Fibroblast of lung (primary cell): ENCODE measurements at regions not wholly inside any gene's neighbourhood (a gene's known extent, or its start where the extent isn't known, plus 50 kb on each side); places are given as distances from the start of the nearest gene placed in this dataset.

Experiments used
- DNase-seq, 2 donors: peaks; one replicate each; pipeline versions ENCODE4 v3.0.0 to v3.0.0-alpha.2; 2010; ENCODE audit warnings: low read depth in 2 of 2
- H2AFZ ChIP-seq: 2 replicates; pipeline ENCODE4 v1.5.1; 2012; ENCODE audit warnings: low read length, control low read depth, inconsistent platforms
- H3K27ac ChIP-seq: 2 replicates; pipeline ENCODE4 v1.5.1; 2011; ENCODE audit warnings: low read length, control low read depth; ENCODE audit not compliant: insufficient read depth
- H3K27me3 ChIP-seq: 2 replicates; pipeline ENCODE4 v1.5.1; 2011; ENCODE audit warnings: mild to moderate bottlenecking, low read length; ENCODE audit not compliant: control insufficient read depth, insufficient read depth
- H3K36me3 ChIP-seq: 2 replicates; pipeline ENCODE4 v1.5.1; 2011; ENCODE audit warnings: low read length; ENCODE audit not compliant: control insufficient read depth, insufficient read depth
- H3K4me1 ChIP-seq: 2 replicates; pipeline ENCODE4 v1.5.1; 2011; ENCODE audit warnings: low read length; ENCODE audit not compliant: control insufficient read depth, insufficient read depth; ENCODE audit errors: extremely low read depth
- H3K4me2 ChIP-seq: 2 replicates; pipeline ENCODE4 v1.5.1; 2011; ENCODE audit warnings: low read length, control low read depth; ENCODE audit not compliant: insufficient read depth; ENCODE audit errors: extremely low read depth
- H3K4me3 ChIP-seq, 4 experiments: fragments of 200-600 bp in 1 of 4; sonication (generic) in 1 of 4; replicated peaks in 1 of 4; 2 replicates each; pipeline ENCODE4 v1.5.1; 2011 to 2016; ENCODE audit warnings: low read length in 4 of 4, low read depth in 3 of 4, mild to moderate bottlenecking in 3 of 4, control low read depth in 2 of 4, inconsistent platforms in 1 of 4, mixed read lengths in 1 of 4; ENCODE audit not compliant: insufficient read depth in 1 of 4; ENCODE audit errors: control extremely low read depth in 1 of 4
- H3K79me2 ChIP-seq: 2 replicates; pipeline ENCODE4 v1.5.1; 2012; ENCODE audit warnings: mild to moderate bottlenecking, low read length, inconsistent platforms; ENCODE audit not compliant: control insufficient read depth, insufficient read depth
- H3K9ac ChIP-seq: 2 replicates; pipeline ENCODE4 v1.5.1; 2011; ENCODE audit warnings: mild to moderate bottlenecking, low read length, control low read depth; ENCODE audit not compliant: insufficient read depth
- H3K9me3 ChIP-seq: 2 replicates; pipeline ENCODE4 v1.5.1; 2012; ENCODE audit warnings: low read depth, low read length; ENCODE audit not compliant: control insufficient read depth, insufficient read depth
- H4K20me1 ChIP-seq: 2 replicates; pipeline ENCODE4 v1.5.1; 2011; ENCODE audit warnings: low read length; ENCODE audit not compliant: control insufficient read depth, insufficient read depth; ENCODE audit errors: extremely low read depth
- CTCF ChIP-seq, 2 donors: IDR thresholded peaks in 1 of 2; conservative IDR thresholded peaks in 1 of 2; 1 replicate in 1 of 2; 2 replicates in 1 of 2; pipeline ENCODE4 v1.5.1; 2011 to 2012; ENCODE audit warnings: low read length in 2 of 2, control low read depth in 1 of 2, inconsistent platforms in 1 of 2, low read depth in 1 of 2, mild to moderate bottlenecking in 1 of 2
- EZH2 ChIP-seq: IDR thresholded peaks from 2 replicates; pipeline ENCODE4 v1.5.1; 2012; ENCODE audit warnings: low read length, control low read depth, mild to moderate bottlenecking; ENCODE audit errors: missing control alignments

- H3K4me3 ChIP-seq, result peak overlapping the region in 1 of 4 experiments; percentile 5
- H3K4me1 ChIP-seq, result peaks cover 5% of the 10 kb centered on the region
- no peak overlapping the region for H3K4me2 ChIP-seq
- no peaks in the 10 kb centered on the region for H3K27me3 ChIP-seq
- H3K9ac ChIP-seq, result no peak overlapping the region
- peak; percentile 95 to 98 for DNase-seq
- H2AFZ ChIP-seq, result no peak overlapping the region
- TF ChIP-seq EZH2 (no peak), CTCF (conservative IDR thresholded peaks at IDR 0.05 in 1 of 2, IDR thresholded peaks at IDR 0.05 in 1 of 2; ENCODE audit: low read depth in 1 of 2, low read length in 2 of 2) (no peak)
- H4K20me1 ChIP-seq, result no peaks in the 10 kb centered on the region
- H3K27ac ChIP-seq, result peak overlapping the region; percentile 26
- no peaks in the 10 kb centered on the region for H3K79me2 ChIP-seq
- no peaks in the 10 kb centered on the region for H3K9me3 ChIP-seq
- H3K36me3 ChIP-seq, result no peaks in the 10 kb centered on the region
Observed at GRCh38 chr7:40986351-40986873, 716.5 kb downstream of the INHBA start.

GRCh38 chr7:40983111-40983510 is 719.8 kb downstream of the INHBA start:
- peaks cover 5% of the 10 kb centered on the region for H3K4me1 ChIP-seq
- no peak for TF ChIP-seq CTCF (conservative IDR thresholded peaks at IDR 0.05 in 1 of 2, IDR thresholded peaks at IDR 0.05 in 1 of 2; ENCODE audit: low read depth in 1 of 2, low read length in 2 of 2)
- no peak for TF ChIP-seq EZH2
- no peak overlapping the region for H3K4me2 ChIP-seq
- no peak overlapping the region for H3K4me3 ChIP-seq
- H3K9me3 ChIP-seq, result no peaks in the 10 kb centered on the region
- DNase-seq, result no peak
- no peak overlapping the region for H3K27ac ChIP-seq
- H3K79me2 ChIP-seq, result no peaks in the 10 kb centered on the region
- H4K20me1 ChIP-seq, result no peaks in the 10 kb centered on the region
- no peak overlapping the region for H3K9ac ChIP-seq
- no peaks in the 10 kb centered on the region for H3K27me3 ChIP-seq
- H2AFZ ChIP-seq, result no peak overlapping the region
- H3K36me3 ChIP-seq, result no peaks in the 10 kb centered on the region

GRCh38 chr7:40979296-40979695 is 723.6 kb downstream of the INHBA start:
- no peaks in the 10 kb centered on the region for H3K9me3 ChIP-seq
- H3K4me3 ChIP-seq, result no peak overlapping the region
- H2AFZ ChIP-seq, result no peak overlapping the region
- no peaks in the 10 kb centered on the region for H3K36me3 ChIP-seq
- no peak overlapping the region for H3K4me2 ChIP-seq
- no peak overlapping the region for H3K27ac ChIP-seq
- DNase-seq, result peak in 1 of 2 donors; percentile 56
- TF ChIP-seq CTCF (conservative IDR thresholded peaks at IDR 0.05 in 1 of 2, IDR thresholded peaks at IDR 0.05 in 1 of 2; ENCODE audit: low read depth in 1 of 2, low read length in 2 of 2), result no peak
- TF ChIP-seq EZH2, result no peak
- no peaks in the 10 kb centered on the region for H3K27me3 ChIP-seq
- no peaks in the 10 kb centered on the region for H4K20me1 ChIP-seq
- H3K9ac ChIP-seq, result no peak overlapping the region
- H3K4me1 ChIP-seq, result no peaks in the 10 kb centered on the region
- no peaks in the 10 kb centered on the region for H3K79me2 ChIP-seq
